HG03378 (cell line): ENCODE measurements at regions not wholly inside any gene's neighbourhood (a gene's known extent, or its start where the extent isn't known, plus 50 kb on each side); places are given as distances from the start of the nearest gene placed in this dataset.

Experiments used
- ATAC-seq: cut with Tn5 transposase; IDR thresholded peaks from one replicate; pipeline ENCODE4 v1.9.1; 2021; ENCODE audit warnings: mild to moderate bottlenecking, moderate library complexity; ENCODE audit not compliant: unreplicated experiment

GRCh38 chr2:216745453-216745852 is 50.1 kb upstream of the IGFBP5 start:
- no peak for ATAC-seq
